HEK293T (cell line): ENCODE measurements at regions not wholly inside any gene's neighbourhood (a gene's known extent, or its start where the extent isn't known, plus 50 kb on each side); places are given as distances from the start of the nearest gene placed in this dataset.

ENCODE experiments used
- FOXM1 ChIP-seq: fragments of 450-650 bp; IDR thresholded peaks from 2 replicates; pipeline ENCODE4 v1.6.1; 2017; ENCODE audit warnings: mild to moderate bottlenecking, borderline replicate concordance
- NFRKB ChIP-seq: fragments of 450-650 bp; IDR thresholded peaks from 2 replicates; pipeline ENCODE4 v1.6.1; 2016; ENCODE audit warnings: mild to moderate bottlenecking, moderate library complexity
- SP1 ChIP-seq: fragments of 450-650 bp; IDR thresholded peaks from 2 replicates; pipeline ENCODE4 v1.6.1; 2017

DNA sequence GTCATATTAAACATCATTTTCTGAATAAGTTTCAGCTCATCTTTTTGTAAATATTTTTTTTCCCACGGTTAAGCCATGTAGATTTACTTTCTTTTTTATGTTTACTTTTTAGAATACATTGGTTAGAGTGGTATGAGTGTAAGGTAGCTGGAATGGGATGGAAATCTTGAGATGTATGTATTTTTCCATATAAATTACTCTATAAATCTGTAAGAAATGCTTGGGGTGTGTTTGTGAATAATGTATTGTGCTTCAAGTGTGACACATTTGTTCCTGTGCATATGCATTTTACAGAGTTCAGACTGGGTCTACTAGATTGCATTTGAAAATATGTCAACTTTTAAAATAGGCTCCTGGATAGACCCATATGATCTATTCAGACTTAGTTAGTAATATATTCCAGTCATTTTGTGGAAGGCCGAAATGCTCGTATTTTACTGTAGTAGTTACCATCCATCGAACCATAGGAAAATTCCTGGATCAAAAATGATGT is 756.8 kb downstream of the RAPGEF2 start:
- TF ChIP-seq FOXM1 (no peak), SP1 (no peak), NFRKB (no peak)
